ENCODE measurements at regions not wholly inside any gene's neighbourhood (a gene's known extent, or its start where the extent isn't known, plus 50 kb on each side); places are given as distances from the start of the nearest gene placed in this dataset.

- POLR2A ChIA-PET: no interaction called here
- no peak for DNase-seq (ENCODE audit: extremely low spot score)
- no peak for TF ChIP-seq CTCF (IDR thresholded peaks at IDR 0.05; ENCODE audit: control extremely low read depth, extremely low read depth, low read depth, missing control alignments)
- CTCF ChIA-PET: no interaction called here
Measured at GRCh38 chr9:71209890-71210289, 88.5 kb upstream of the TRPM3 start.

- no peak for DNase-seq (ENCODE audit: extremely low spot score)
- ChIA-PET POLR2A (no interaction called here), CTCF (interaction anchor here (1.0 kb wide), 1 partner anchor 13 kb away, joined by 3 read pairs; no protein-coding TSS in a partner anchor)
- TF ChIP-seq CTCF (IDR thresholded peaks at IDR 0.05; ENCODE audit: control extremely low read depth, extremely low read depth, low read depth, missing control alignments): no peak
Measured at GRCh38 chr9:71202931-71203330, 81.5 kb upstream of the TRPM3 start.

GRCh38 chr9:71191708-71192107 lies 70.3 kb upstream of the TRPM3 start:
- no peak for DNase-seq (ENCODE audit: extremely low spot score)
- no peak for TF ChIP-seq CTCF (IDR thresholded peaks at IDR 0.05; ENCODE audit: control extremely low read depth, extremely low read depth, low read depth, missing control alignments)
- POLR2A ChIA-PET: no interaction called here
- CTCF ChIA-PET: no interaction called here

- ChIA-PET POLR2A (no interaction called here), CTCF (no interaction called here)
- no peak for DNase-seq (ENCODE audit: extremely low spot score)
- no peak for TF ChIP-seq CTCF (IDR thresholded peaks at IDR 0.05; ENCODE audit: control extremely low read depth, extremely low read depth, low read depth, missing control alignments)
Measured at GRCh38 chr9:71183251-71183650, 61.8 kb upstream of the TRPM3 start.

- no peak for TF ChIP-seq CTCF (IDR thresholded peaks at IDR 0.05; ENCODE audit: control extremely low read depth, extremely low read depth, low read depth, missing control alignments)
- no peak for DNase-seq (ENCODE audit: extremely low spot score)
- CTCF ChIA-PET: no interaction called here
- POLR2A ChIA-PET: no interaction called here
Measured at GRCh38 chr9:71179183-71179582, 57.8 kb upstream of the TRPM3 start.

GRCh38 chr9:71177901-71178300 lies 56.5 kb upstream of the TRPM3 start:
- TF ChIP-seq CTCF (IDR thresholded peaks at IDR 0.05; ENCODE audit: control extremely low read depth, extremely low read depth, low read depth, missing control alignments): no peak
- no peak for DNase-seq (ENCODE audit: extremely low spot score)
- POLR2A ChIA-PET: no interaction called here
- CTCF ChIA-PET: no interaction called here

GRCh38 chr9:71171517-71171916 lies 50.1 kb upstream of the TRPM3 start:
- POLR2A ChIA-PET: no interaction called here
- no peak for DNase-seq (ENCODE audit: extremely low spot score)
- CTCF ChIA-PET: interaction anchor here (1.2 to 1.3 kb wide), 2 partner anchors 14 to 15 kb away, joined by 3 read pairs; no protein-coding TSS in a partner anchor
- TF ChIP-seq CTCF (IDR thresholded peaks at IDR 0.05; ENCODE audit: control extremely low read depth, extremely low read depth, low read depth, missing control alignments): no peak

Data from GM10248 (cell line).